Breast epithelium (tissue), 3 donors: ENCODE measurements at regions not wholly inside any gene's neighbourhood (a gene's known extent, or its start where the extent isn't known, plus 50 kb on each side); places are given as distances from the start of the nearest gene placed in this dataset.

ENCODE experiments used
- CTCF ChIP-seq, 3 donors: fragments of 450-650 bp; IDR thresholded peaks; one replicate each; pipeline ENCODE4 v1.5.1; 2016 to 2017; ENCODE audit warnings: antibody characterized with exemption in 3 of 3, mild to moderate bottlenecking in 3 of 3, moderate library complexity in 3 of 3
- POLR2A ChIP-seq: fragments of 450-650 bp; IDR thresholded peaks from one replicate; pipeline ENCODE4 v1.6.1; 2016; ENCODE audit warnings: antibody characterized with exemption, mild to moderate bottlenecking, moderate library complexity
- POLR2AphosphoS5 ChIP-seq, 3 donors: sonication (generic); formaldehyde crosslinking; IDR thresholded peaks; one replicate each; pipeline ENCODE4 v1.6.1; 2017; ENCODE audit warnings: antibody characterized with exemption in 3 of 3

- TF ChIP-seq POLR2A (no peak), CTCF (IDR thresholded peaks at IDR 0.05) (no peak), POLR2AphosphoS5 (IDR thresholded peaks at IDR 0.05) (no peak)
Measured at GRCh38 chrX:74211911-74212310, 92.1 kb upstream of the ZCCHC13 start.
